ENCODE measurements at regions not wholly inside any gene's neighbourhood (a gene's known extent, or its start where the extent isn't known, plus 50 kb on each side); places are given as distances from the start of the nearest gene placed in this dataset.

- Histone ChIP-seq H3K18ac (ENCODE audit: low read length) (no peak overlapping the region), H3K36me3 (ENCODE audit: control insufficient read depth in 1 of 2, insufficient read depth in 2 of 2, low read length in 2 of 2) (no peaks in the 10 kb centered on the region), H2BK120ac (ENCODE audit: insufficient read depth, low read length, poor library complexity) (no peak overlapping the region), H3K79me2 (ENCODE audit: control insufficient read depth, insufficient read depth, low read length, poor library complexity) (no peaks in the 10 kb centered on the region), H4K12ac (ENCODE audit: low read depth, low read length) (no peak overlapping the region), H2AFZ (ENCODE audit: insufficient read depth, low read length, poor library complexity) (no peak overlapping the region), H2AK5ac (ENCODE audit: low read length) (no peak overlapping the region), H3K23ac (ENCODE audit: low read length) (no peak overlapping the region), H3K4me2 (ENCODE audit: low read length) (no peak overlapping the region), H4K91ac (ENCODE audit: low read depth, low read length) (no peak overlapping the region), H2BK12ac (ENCODE audit: low read length) (no peak overlapping the region), H3K27ac (ENCODE audit: low read depth, low read length) (no peak overlapping the region), H3K14ac (ENCODE audit: low read length) (no peak overlapping the region), H3K4ac (ENCODE audit: low read depth, low read length) (no peak overlapping the region), H2BK5ac (ENCODE audit: low read depth, low read length, poor library complexity) (no peak overlapping the region), H3K9me3 (ENCODE audit: insufficient read depth, low read depth, low read length) (peaks cover 1% of the 10 kb centered on the region), H3K4me1 (ENCODE audit: control insufficient read depth in 1 of 2, insufficient read depth in 2 of 2, low read length in 2 of 2) (no peaks in the 10 kb centered on the region), H3K9ac (ENCODE audit: low read length) (no peak overlapping the region), H4K8ac (ENCODE audit: low read depth, low read length) (no peak overlapping the region), H3K79me1 (ENCODE audit: low read length) (no peaks in the 10 kb centered on the region), H3K27me3 (ENCODE audit: insufficient read depth, low read length) (no peaks in the 10 kb centered on the region), H3K4me3 (ENCODE audit: low read depth, low read length) (no peak overlapping the region)
- DNase-seq: no peak
- no CpG with 5 or more reads among the region's 12 CpGs for WGBS (ENCODE audit: extremely low coverage, insufficient coverage, insufficient read length)
Measured at GRCh38 chr6:43968110-43968965, 158.9 kb downstream of the MRPL14 start.

- Histone ChIP-seq H3K79me2 (ENCODE audit: control insufficient read depth, insufficient read depth, low read length, poor library complexity) (no peaks in the 10 kb centered on the region), H3K4ac (ENCODE audit: low read depth, low read length) (no peak overlapping the region), H3K36me3 (ENCODE audit: control insufficient read depth in 1 of 2, insufficient read depth in 2 of 2, low read length in 2 of 2) (no peaks in the 10 kb centered on the region), H2BK5ac (ENCODE audit: low read depth, low read length, poor library complexity) (no peak overlapping the region), H3K9ac (ENCODE audit: low read length) (no peak overlapping the region), H4K8ac (ENCODE audit: low read depth, low read length) (no peak overlapping the region), H4K12ac (ENCODE audit: low read depth, low read length) (no peak overlapping the region), H3K4me3 (ENCODE audit: low read depth, low read length) (no peak overlapping the region), H3K27me3 (ENCODE audit: insufficient read depth, low read length) (no peaks in the 10 kb centered on the region), H2BK12ac (ENCODE audit: low read length) (no peak overlapping the region), H2BK120ac (ENCODE audit: insufficient read depth, low read length, poor library complexity) (no peak overlapping the region), H3K4me2 (ENCODE audit: low read length) (no peak overlapping the region), H3K9me3 (ENCODE audit: insufficient read depth, low read depth, low read length) (peaks cover 1% of the 10 kb centered on the region), H3K18ac (ENCODE audit: low read length) (no peak overlapping the region), H4K91ac (ENCODE audit: low read depth, low read length) (no peak overlapping the region), H3K23ac (ENCODE audit: low read length) (no peak overlapping the region), H3K27ac (ENCODE audit: low read depth, low read length) (no peak overlapping the region), H3K79me1 (ENCODE audit: low read length) (no peaks in the 10 kb centered on the region), H3K4me1 (ENCODE audit: control insufficient read depth in 1 of 2, insufficient read depth in 2 of 2, low read length in 2 of 2) (no peaks in the 10 kb centered on the region), H3K14ac (ENCODE audit: low read length) (no peak overlapping the region), H2AK5ac (ENCODE audit: low read length) (no peak overlapping the region), H2AFZ (ENCODE audit: insufficient read depth, low read length, poor library complexity) (no peak overlapping the region)
- WGBS (ENCODE audit: extremely low coverage, insufficient coverage, insufficient read length): no CpG with 5 or more reads among the region's 3 CpGs
- no peak for DNase-seq
Measured at GRCh38 chr6:43967719-43968091, 159.5 kb downstream of the MRPL14 start.

GRCh38 chr6:43966853-43967718, 160.2 kb downstream of the MRPL14 start:
- no peak overlapping the region for H2BK5ac ChIP-seq (ENCODE audit: low read depth, low read length, poor library complexity)
- no peak overlapping the region for H3K4me3 ChIP-seq (ENCODE audit: low read depth, low read length)
- H3K9ac ChIP-seq (ENCODE audit: low read length): no peak overlapping the region
- no peak overlapping the region for H4K12ac ChIP-seq (ENCODE audit: low read depth, low read length)
- no peak overlapping the region for H3K4me2 ChIP-seq (ENCODE audit: low read length)
- no peaks in the 10 kb centered on the region for H3K79me2 ChIP-seq (ENCODE audit: control insufficient read depth, insufficient read depth, low read length, poor library complexity)
- no peak overlapping the region for H2AFZ ChIP-seq (ENCODE audit: insufficient read depth, low read length, poor library complexity)
- H3K18ac ChIP-seq (ENCODE audit: low read length): no peak overlapping the region
- no peak overlapping the region for H4K91ac ChIP-seq (ENCODE audit: low read depth, low read length)
- no peaks in the 10 kb centered on the region for H3K79me1 ChIP-seq (ENCODE audit: low read length)
- no peak overlapping the region for H2BK12ac ChIP-seq (ENCODE audit: low read length)
- no peak overlapping the region for H3K4ac ChIP-seq (ENCODE audit: low read depth, low read length)
- H4K8ac ChIP-seq (ENCODE audit: low read depth, low read length): no peak overlapping the region
- no peak for DNase-seq
- H2AK5ac ChIP-seq (ENCODE audit: low read length): no peak overlapping the region
- H3K27ac ChIP-seq (ENCODE audit: low read depth, low read length): no peak overlapping the region
- H3K27me3 ChIP-seq (ENCODE audit: insufficient read depth, low read length): no peaks in the 10 kb centered on the region
- peaks cover 1% of the 10 kb centered on the region for H3K9me3 ChIP-seq (ENCODE audit: insufficient read depth, low read depth, low read length)
- no peak overlapping the region for H2BK120ac ChIP-seq (ENCODE audit: insufficient read depth, low read length, poor library complexity)
- no peak overlapping the region for H3K23ac ChIP-seq (ENCODE audit: low read length)
- H3K4me1 ChIP-seq (ENCODE audit: control insufficient read depth in 1 of 2, insufficient read depth in 2 of 2, low read length in 2 of 2): no peaks in the 10 kb centered on the region
- no CpG with 5 or more reads among the region's 10 CpGs for WGBS (ENCODE audit: extremely low coverage, insufficient coverage, insufficient read length)
- no peak overlapping the region for H3K14ac ChIP-seq (ENCODE audit: low read length)
- no peaks in the 10 kb centered on the region for H3K36me3 ChIP-seq (ENCODE audit: control insufficient read depth in 1 of 2, insufficient read depth in 2 of 2, low read length in 2 of 2)

- no peak overlapping the region for H3K27ac ChIP-seq (ENCODE audit: low read depth, low read length)
- no peak overlapping the region for H4K8ac ChIP-seq (ENCODE audit: low read depth, low read length)
- no peak overlapping the region for H3K18ac ChIP-seq (ENCODE audit: low read length)
- no peak overlapping the region for H2AK5ac ChIP-seq (ENCODE audit: low read length)
- peaks cover 1% of the 10 kb centered on the region for H3K9me3 ChIP-seq (ENCODE audit: insufficient read depth, low read depth, low read length)
- H3K23ac ChIP-seq (ENCODE audit: low read length): no peak overlapping the region
- DNase-seq: no peak
- H3K27me3 ChIP-seq (ENCODE audit: insufficient read depth, low read length): no peaks in the 10 kb centered on the region
- H3K79me1 ChIP-seq (ENCODE audit: low read length): no peaks in the 10 kb centered on the region
- no peaks in the 10 kb centered on the region for H3K4me1 ChIP-seq (ENCODE audit: control insufficient read depth in 1 of 2, insufficient read depth in 2 of 2, low read length in 2 of 2)
- H3K4me3 ChIP-seq (ENCODE audit: low read depth, low read length): no peak overlapping the region
- H3K14ac ChIP-seq (ENCODE audit: low read length): no peak overlapping the region
- H3K4me2 ChIP-seq (ENCODE audit: low read length): no peak overlapping the region
- no peak overlapping the region for H3K9ac ChIP-seq (ENCODE audit: low read length)
- no peak overlapping the region for H2BK5ac ChIP-seq (ENCODE audit: low read depth, low read length, poor library complexity)
- H3K36me3 ChIP-seq (ENCODE audit: control insufficient read depth in 1 of 2, insufficient read depth in 2 of 2, low read length in 2 of 2): no peaks in the 10 kb centered on the region
- no peak overlapping the region for H2BK12ac ChIP-seq (ENCODE audit: low read length)
- no peak overlapping the region for H2AFZ ChIP-seq (ENCODE audit: insufficient read depth, low read length, poor library complexity)
- no peak overlapping the region for H4K12ac ChIP-seq (ENCODE audit: low read depth, low read length)
- H3K79me2 ChIP-seq (ENCODE audit: control insufficient read depth, insufficient read depth, low read length, poor library complexity): no peaks in the 10 kb centered on the region
- no peak overlapping the region for H3K4ac ChIP-seq (ENCODE audit: low read depth, low read length)
- no peak overlapping the region for H2BK120ac ChIP-seq (ENCODE audit: insufficient read depth, low read length, poor library complexity)
- no peak overlapping the region for H4K91ac ChIP-seq (ENCODE audit: low read depth, low read length)
Measured at GRCh38 chr6:43966374-43966658, 160.9 kb downstream of the MRPL14 start.

Measured in trophoblast cell (in vitro differentiated cells and primary cell).